BLaER1 treated with 17β-estradiol and CSF1 and Interleukin-3, amounts not matched to agents 10 nM and 100 nM (cell line): ENCODE measurements at regions not wholly inside any gene's neighbourhood (a gene's known extent, or its start where the extent isn't known, plus 50 kb on each side); places are given as distances from the start of the nearest gene placed in this dataset.

Experiments
- H3K27ac ChIP-seq, 11 experiments: shearing (Covaris generic); formaldehyde crosslinking; 2 replicates each; pipeline ENCODE4 v1.8.1; 2022
- H3K27me3 ChIP-seq, 11 experiments: shearing (Covaris generic); formaldehyde crosslinking; 2 replicates each; pipeline ENCODE4 v1.8.1; 2022
- H3K36me3 ChIP-seq, 11 experiments: shearing (Covaris generic); formaldehyde crosslinking; 2 replicates each; pipeline ENCODE4 v1.8.1; 2022
- H3K4me1 ChIP-seq, 10 experiments: shearing (Covaris generic); formaldehyde crosslinking; 2 replicates each; pipeline ENCODE4 v1.8.1; 2022
- H3K4me2 ChIP-seq, 11 experiments: shearing (Covaris generic); formaldehyde crosslinking; 2 replicates each; pipeline ENCODE4 v1.8.1; 2022
- H3K4me3 ChIP-seq, 10 experiments: shearing (Covaris generic); formaldehyde crosslinking; 2 replicates each; pipeline ENCODE4 v1.8.1; 2022
- H3K9ac ChIP-seq, 11 experiments: shearing (Covaris generic); formaldehyde crosslinking; 2 replicates each; pipeline ENCODE4 v1.8.1; 2022
- H3K9me3 ChIP-seq, 11 experiments: shearing (Covaris generic); formaldehyde crosslinking; replicated peaks in 1 of 11; 2 replicates each; pipeline ENCODE4 v1.8.1; 2022
- H4K20me1 ChIP-seq, 11 experiments: shearing (Covaris generic); formaldehyde crosslinking; 2 replicates each; pipeline ENCODE4 v1.8.1; 2022
- Cebpa-rat ChIP-seq, 11 experiments: shearing (Covaris generic); IDR thresholded peaks; 2 replicates each; pipeline ENCODE4 v1.8.1; 2022

- H3K27me3 ChIP-seq, result no peaks in the 10 kb centered on the region
- no peak overlapping the region for H3K4me3 ChIP-seq
- no peak overlapping the region for H3K27ac ChIP-seq
- H4K20me1 ChIP-seq, result no peaks in the 10 kb centered on the region
- H3K36me3 ChIP-seq, result no peaks in the 10 kb centered on the region
- no peaks in the 10 kb centered on the region for H3K4me1 ChIP-seq
- no peak overlapping the region for H3K9ac ChIP-seq
- no peaks in the 10 kb centered on the region for H3K9me3 ChIP-seq
- no peak overlapping the region for H3K4me2 ChIP-seq
- TF ChIP-seq Cebpa-rat (IDR thresholded peaks at IDR 0.05), result no peak
Observed at GRCh38 chr1:244174922-244175521, 123.9 kb downstream of the ZBTB18 start.

- no peaks in the 10 kb centered on the region for H3K27me3 ChIP-seq
- no peaks in the 10 kb centered on the region for H3K9me3 ChIP-seq
- H3K27ac ChIP-seq, result no peak overlapping the region
- no peaks in the 10 kb centered on the region for H3K4me1 ChIP-seq
- no peak overlapping the region for H3K4me2 ChIP-seq
- H3K4me3 ChIP-seq, result no peak overlapping the region
- H4K20me1 ChIP-seq, result no peaks in the 10 kb centered on the region
- no peak for TF ChIP-seq Cebpa-rat (IDR thresholded peaks at IDR 0.05)
- no peak overlapping the region for H3K9ac ChIP-seq
- no peaks in the 10 kb centered on the region for H3K36me3 ChIP-seq
Observed at GRCh38 chr1:244176201-244176600, 125.1 kb downstream of the ZBTB18 start.

GRCh38 chr1:244180256-244180655 lies 129.2 kb downstream of the ZBTB18 start:
- no peaks in the 10 kb centered on the region for H3K4me1 ChIP-seq
- H3K27ac ChIP-seq, result no peak overlapping the region
- no peaks in the 10 kb centered on the region for H3K9me3 ChIP-seq
- no peaks in the 10 kb centered on the region for H3K27me3 ChIP-seq
- H3K4me2 ChIP-seq, result no peak overlapping the region; a peak in 1 of 22 replicates
- no peaks in the 10 kb centered on the region for H3K36me3 ChIP-seq
- H3K4me3 ChIP-seq, result no peak overlapping the region
- H4K20me1 ChIP-seq, result no peaks in the 10 kb centered on the region
- no peak overlapping the region for H3K9ac ChIP-seq
- TF ChIP-seq Cebpa-rat (IDR thresholded peaks at IDR 0.05), result no peak

GRCh38 chr1:244181867-244182266 lies 130.8 kb downstream of the ZBTB18 start:
- H3K27me3 ChIP-seq, result no peaks in the 10 kb centered on the region
- no peak overlapping the region for H3K9ac ChIP-seq
- no peaks in the 10 kb centered on the region for H3K36me3 ChIP-seq
- no peak for TF ChIP-seq Cebpa-rat (IDR thresholded peaks at IDR 0.05)
- H3K4me3 ChIP-seq, result no peak overlapping the region
- no peaks in the 10 kb centered on the region for H3K9me3 ChIP-seq
- H3K27ac ChIP-seq, result no peak overlapping the region
- no peaks in the 10 kb centered on the region for H4K20me1 ChIP-seq
- no peak overlapping the region for H3K4me2 ChIP-seq
- H3K4me1 ChIP-seq, result no peaks in the 10 kb centered on the region

GRCh38 chr1:244183037-244183436 lies 132.0 kb downstream of the ZBTB18 start:
- Histone ChIP-seq H3K27me3 (no peaks in the 10 kb centered on the region), H3K9ac (no peak overlapping the region), H3K9me3 (no peaks in the 10 kb centered on the region), H4K20me1 (no peaks in the 10 kb centered on the region), H3K4me1 (no peaks in the 10 kb centered on the region), H3K27ac (no peak overlapping the region), H3K4me2 (no peak overlapping the region), H3K4me3 (no peak overlapping the region), H3K36me3 (no peaks in the 10 kb centered on the region)
- TF ChIP-seq Cebpa-rat (IDR thresholded peaks at IDR 0.05), result no peak

- H3K27me3 ChIP-seq, result no peaks in the 10 kb centered on the region
- H3K4me3 ChIP-seq, result no peak overlapping the region
- H4K20me1 ChIP-seq, result no peaks in the 10 kb centered on the region
- no peak overlapping the region for H3K4me2 ChIP-seq
- TF ChIP-seq Cebpa-rat (IDR thresholded peaks at IDR 0.05), result no peak
- no peaks in the 10 kb centered on the region for H3K36me3 ChIP-seq
- no peak overlapping the region for H3K9ac ChIP-seq
- H3K4me1 ChIP-seq, result no peaks in the 10 kb centered on the region
- no peak overlapping the region for H3K27ac ChIP-seq
- peaks cover 0 to 18% (median 5%) of the 10 kb centered on the region in 11 experiments; a peak in 10 of 22 replicates for H3K9me3 ChIP-seq
Observed at GRCh38 chr1:244186372-244186771, 135.3 kb downstream of the ZBTB18 start.

- Histone ChIP-seq H3K4me2 (no peak overlapping the region), H3K36me3 (no peaks in the 10 kb centered on the region), H3K4me3 (no peak overlapping the region), H3K27me3 (no peaks in the 10 kb centered on the region), H3K4me1 (no peaks in the 10 kb centered on the region), H3K27ac (no peak overlapping the region), H4K20me1 (no peaks in the 10 kb centered on the region), H3K9ac (no peak overlapping the region), H3K9me3 (peaks cover 0 to 18% (median 5%) of the 10 kb centered on the region in 11 experiments; a peak in 10 of 22 replicates)
- no peak for TF ChIP-seq Cebpa-rat (IDR thresholded peaks at IDR 0.05)
Observed at GRCh38 chr1:244187310-244187709, 136.2 kb downstream of the ZBTB18 start.

- no peak overlapping the region for H3K9ac ChIP-seq
- H3K27me3 ChIP-seq, result no peaks in the 10 kb centered on the region
- H3K36me3 ChIP-seq, result no peaks in the 10 kb centered on the region
- TF ChIP-seq Cebpa-rat (IDR thresholded peaks at IDR 0.05), result no peak
- no peaks in the 10 kb centered on the region for H4K20me1 ChIP-seq
- H3K4me1 ChIP-seq, result no peaks in the 10 kb centered on the region
- no peak overlapping the region for H3K4me2 ChIP-seq
- no peak overlapping the region for H3K27ac ChIP-seq
- H3K4me3 ChIP-seq, result no peak overlapping the region
- peaks cover 0 to 18% (median 5%) of the 10 kb centered on the region in 11 experiments; a peak in 10 of 22 replicates for H3K9me3 ChIP-seq
Observed at GRCh38 chr1:244191581-244191980, 140.5 kb downstream of the ZBTB18 start.

GRCh38 chr1:244192325-244192724 lies 141.2 kb downstream of the ZBTB18 start:
- Histone ChIP-seq H3K4me2 (no peak overlapping the region), H3K4me3 (no peak overlapping the region), H3K36me3 (no peaks in the 10 kb centered on the region), H3K4me1 (no peaks in the 10 kb centered on the region), H3K9ac (no peak overlapping the region), H3K9me3 (peaks cover 0 to 18% (median 5%) of the 10 kb centered on the region in 11 experiments; a peak in 10 of 22 replicates), H3K27ac (no peak overlapping the region), H3K27me3 (no peaks in the 10 kb centered on the region), H4K20me1 (no peaks in the 10 kb centered on the region)
- no peak for TF ChIP-seq Cebpa-rat (IDR thresholded peaks at IDR 0.05)

- Histone ChIP-seq H3K36me3 (no peaks in the 10 kb centered on the region), H3K9me3 (no peaks in the 10 kb centered on the region), H3K9ac (no peak overlapping the region), H3K4me2 (no peak overlapping the region), H3K4me3 (no peak overlapping the region), H3K4me1 (no peaks in the 10 kb centered on the region), H3K27me3 (no peaks in the 10 kb centered on the region), H4K20me1 (no peaks in the 10 kb centered on the region), H3K27ac (no peak overlapping the region)
- TF ChIP-seq Cebpa-rat (IDR thresholded peaks at IDR 0.05), result no peak
Observed at GRCh38 chr1:244196571-244197285, 145.6 kb downstream of the ZBTB18 start.
